Astrocyte (in vitro differentiated cells and primary cell): ENCODE measurements at regions not wholly inside any gene's neighbourhood (a gene's known extent, or its start where the extent isn't known, plus 50 kb on each side); places are given as distances from the start of the nearest gene placed in this dataset.

Experiments used
- EZH2 ChIP-seq: IDR thresholded peaks from 2 replicates; pipeline ENCODE4 v1.6.1; 2012; ENCODE audit warnings: mild to moderate bottlenecking, low read length, inconsistent platforms; ENCODE audit not compliant: insufficient read depth
- TF ChIP-seq, protein P1 (sequence below): IDR thresholded peaks from 2 replicates; pipeline ENCODE4 v1.5.1; 2011; ENCODE audit warnings: low read depth, mild to moderate bottlenecking, inconsistent platforms, low read length, moderate library complexity; ENCODE audit not compliant: insufficient read depth

DNA sequence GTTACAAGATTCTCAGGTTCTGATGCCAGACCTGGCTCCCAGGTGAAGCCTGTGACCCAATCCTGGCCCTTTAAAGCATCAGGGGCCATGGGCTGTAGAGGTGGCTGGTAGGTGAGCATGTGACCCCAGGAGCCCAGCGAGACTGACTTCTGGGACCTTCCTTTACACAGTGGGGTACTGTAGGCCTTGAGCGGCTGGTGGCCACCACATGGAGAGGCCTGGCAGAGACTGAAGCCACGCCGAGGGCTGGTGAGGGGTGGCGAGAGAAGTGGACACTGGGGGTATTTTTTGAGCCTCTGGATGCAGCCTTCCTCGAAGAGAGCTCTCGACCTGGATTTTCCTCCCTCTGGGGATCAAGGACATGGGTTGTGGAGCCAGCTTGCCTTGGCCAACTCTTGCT, 71.2 kb upstream of the ITGA11 start:
- TF ChIP-seq, protein P1, sequence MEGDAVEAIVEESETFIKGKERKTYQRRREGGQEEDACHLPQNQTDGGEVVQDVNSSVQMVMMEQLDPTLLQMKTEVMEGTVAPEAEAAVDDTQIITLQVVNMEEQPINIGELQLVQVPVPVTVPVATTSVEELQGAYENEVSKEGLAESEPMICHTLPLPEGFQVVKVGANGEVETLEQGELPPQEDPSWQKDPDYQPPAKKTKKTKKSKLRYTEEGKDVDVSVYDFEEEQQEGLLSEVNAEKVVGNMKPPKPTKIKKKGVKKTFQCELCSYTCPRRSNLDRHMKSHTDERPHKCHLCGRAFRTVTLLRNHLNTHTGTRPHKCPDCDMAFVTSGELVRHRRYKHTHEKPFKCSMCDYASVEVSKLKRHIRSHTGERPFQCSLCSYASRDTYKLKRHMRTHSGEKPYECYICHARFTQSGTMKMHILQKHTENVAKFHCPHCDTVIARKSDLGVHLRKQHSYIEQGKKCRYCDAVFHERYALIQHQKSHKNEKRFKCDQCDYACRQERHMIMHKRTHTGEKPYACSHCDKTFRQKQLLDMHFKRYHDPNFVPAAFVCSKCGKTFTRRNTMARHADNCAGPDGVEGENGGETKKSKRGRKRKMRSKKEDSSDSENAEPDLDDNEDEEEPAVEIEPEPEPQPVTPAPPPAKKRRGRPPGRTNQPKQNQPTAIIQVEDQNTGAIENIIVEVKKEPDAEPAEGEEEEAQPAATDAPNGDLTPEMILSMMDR = no peak
- TF ChIP-seq EZH2 = no peak
